WERI-Rb-1 (cell line): ENCODE measurements at regions not wholly inside any gene's neighbourhood (a gene's known extent, or its start where the extent isn't known, plus 50 kb on each side); places are given as distances from the start of the nearest gene placed in this dataset.

Experiments
- DNase-seq: peaks from one replicate; pipeline ENCODE4 v3.0.0-alpha.2; 2020
- H3K27ac ChIP-seq: fragments of 250-450 bp; sonication (Bioruptor Pico); 2 replicates; pipeline ENCODE4 v1.5.1; 2020; ENCODE audit warnings: mild to moderate bottlenecking, moderate library complexity
- H3K27me3 ChIP-seq: fragments of 250-450 bp; sonication (Bioruptor Pico); 2 replicates; pipeline ENCODE4 v1.5.1; 2021; ENCODE audit warnings: mild to moderate bottlenecking, low read depth, moderate library complexity; ENCODE audit not compliant: insufficient read depth, severe bottlenecking
- H3K36me3 ChIP-seq: fragments of 250-450 bp; sonication (Bioruptor Pico); 2 replicates; pipeline ENCODE4 v1.5.1; 2020; ENCODE audit warnings: mild to moderate bottlenecking, moderate library complexity
- H3K4me3 ChIP-seq: 2 replicates; pipeline ENCODE4 v1.5.1; 2011; ENCODE audit warnings: low read depth, mild to moderate bottlenecking, control low read depth, low read length
- H3K9me3 ChIP-seq: fragments of 250-450 bp; sonication (Bioruptor Pico); 2 replicates; pipeline ENCODE4 v1.5.1; 2021; ENCODE audit warnings: mild to moderate bottlenecking, moderate library complexity; ENCODE audit not compliant: severe bottlenecking
- TF ChIP-seq, protein P1 (sequence below): IDR thresholded peaks from 2 replicates; pipeline ENCODE4 v1.5.1; 2011; ENCODE audit warnings: low read depth, mild to moderate bottlenecking, control low read depth, inconsistent platforms, low read length

DNA sequence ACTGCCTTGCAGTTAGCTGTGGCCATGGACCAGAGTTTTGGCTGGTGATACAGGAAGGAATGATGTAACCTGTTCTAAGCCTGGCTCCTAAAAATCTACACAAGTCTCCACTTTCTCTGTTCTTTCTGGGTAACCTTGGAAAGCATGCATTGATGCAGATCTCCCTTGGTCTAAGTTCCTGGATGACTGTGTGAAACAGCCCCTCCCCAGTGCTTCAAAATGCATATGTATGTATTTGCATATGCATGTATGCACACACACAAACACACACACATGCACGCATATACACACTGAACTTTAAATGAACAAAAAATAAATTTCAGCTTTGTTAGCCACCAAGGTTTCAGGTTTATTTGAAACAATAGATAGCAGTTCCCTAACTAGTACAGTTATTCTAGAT is 296.1 kb downstream of the OSR1 start:
- TF ChIP-seq, protein P1, sequence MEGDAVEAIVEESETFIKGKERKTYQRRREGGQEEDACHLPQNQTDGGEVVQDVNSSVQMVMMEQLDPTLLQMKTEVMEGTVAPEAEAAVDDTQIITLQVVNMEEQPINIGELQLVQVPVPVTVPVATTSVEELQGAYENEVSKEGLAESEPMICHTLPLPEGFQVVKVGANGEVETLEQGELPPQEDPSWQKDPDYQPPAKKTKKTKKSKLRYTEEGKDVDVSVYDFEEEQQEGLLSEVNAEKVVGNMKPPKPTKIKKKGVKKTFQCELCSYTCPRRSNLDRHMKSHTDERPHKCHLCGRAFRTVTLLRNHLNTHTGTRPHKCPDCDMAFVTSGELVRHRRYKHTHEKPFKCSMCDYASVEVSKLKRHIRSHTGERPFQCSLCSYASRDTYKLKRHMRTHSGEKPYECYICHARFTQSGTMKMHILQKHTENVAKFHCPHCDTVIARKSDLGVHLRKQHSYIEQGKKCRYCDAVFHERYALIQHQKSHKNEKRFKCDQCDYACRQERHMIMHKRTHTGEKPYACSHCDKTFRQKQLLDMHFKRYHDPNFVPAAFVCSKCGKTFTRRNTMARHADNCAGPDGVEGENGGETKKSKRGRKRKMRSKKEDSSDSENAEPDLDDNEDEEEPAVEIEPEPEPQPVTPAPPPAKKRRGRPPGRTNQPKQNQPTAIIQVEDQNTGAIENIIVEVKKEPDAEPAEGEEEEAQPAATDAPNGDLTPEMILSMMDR: no peak
- Histone ChIP-seq H3K27ac (no peak overlapping the region), H3K4me3 (no peak overlapping the region), H3K36me3 (no peaks in the 10 kb centered on the region), H3K27me3 (peaks cover 23% of the 10 kb centered on the region), H3K9me3 (no peaks in the 10 kb centered on the region)
- no peak for DNase-seq

DNA sequence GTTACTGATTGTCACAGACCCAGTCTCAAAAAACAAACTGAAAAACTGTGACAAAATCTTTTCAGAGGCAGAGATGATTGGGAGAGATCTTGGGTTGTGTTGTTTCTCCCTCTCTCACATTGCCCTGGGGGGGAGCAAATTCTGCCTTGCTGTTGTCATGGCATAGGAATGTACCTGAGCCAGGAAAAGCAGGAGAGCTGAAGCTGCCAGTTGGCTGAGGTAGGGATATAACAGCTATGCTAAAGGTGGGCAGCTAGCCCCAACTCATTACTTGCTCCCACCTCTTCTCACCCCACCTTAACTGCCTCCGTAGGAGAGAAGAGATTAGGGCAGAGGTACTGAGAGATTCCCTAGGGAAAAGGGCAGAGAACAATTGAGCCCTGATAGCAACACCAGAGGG is 299.3 kb downstream of the OSR1 start:
- Histone ChIP-seq H3K36me3 (no peaks in the 10 kb centered on the region), H3K4me3 (no peak overlapping the region), H3K27ac (no peak overlapping the region), H3K27me3 (peaks cover 15% of the 10 kb centered on the region), H3K9me3 (no peaks in the 10 kb centered on the region)
- DNase-seq: no peak
- TF ChIP-seq, protein P1: no peak

DNA sequence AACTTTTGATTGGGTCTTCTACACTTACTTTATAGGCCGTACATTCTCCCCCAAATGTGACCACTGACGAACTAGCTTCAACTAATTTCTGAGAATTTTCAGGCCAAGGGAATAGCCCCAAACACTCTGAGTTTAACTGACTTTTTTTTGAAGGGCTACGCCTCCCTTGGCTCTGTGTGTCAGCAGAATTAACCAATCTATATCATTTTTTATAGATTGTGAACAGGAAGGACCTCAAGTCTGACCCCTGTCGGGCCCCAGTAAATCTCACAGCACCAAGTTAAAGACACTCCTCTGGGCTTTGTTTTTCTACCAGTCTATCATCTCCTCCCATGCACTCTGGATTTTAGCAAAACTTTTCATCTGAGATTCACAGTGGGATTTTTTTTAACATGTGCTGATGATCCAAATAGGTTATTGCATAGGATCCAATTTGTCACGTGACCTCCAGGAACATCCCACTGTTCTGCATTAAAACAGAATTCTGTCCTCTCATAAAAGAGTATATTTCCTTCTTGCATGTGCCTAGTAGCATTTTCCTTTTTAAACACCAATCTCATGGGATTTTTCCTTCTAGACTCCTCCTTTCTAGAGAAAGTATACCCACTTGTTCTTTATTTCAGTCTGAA is 307.1 kb downstream of the OSR1 start:
- Histone ChIP-seq H3K4me3 (no peak overlapping the region), H3K9me3 (no peaks in the 10 kb centered on the region), H3K36me3 (no peaks in the 10 kb centered on the region), H3K27me3 (peaks cover 14% of the 10 kb centered on the region), H3K27ac (no peak overlapping the region)
- TF ChIP-seq, protein P1: 0 out of 2 replicates have a peak, but pooled peaks have one; percentile 3
- DNase-seq: no peak

DNA sequence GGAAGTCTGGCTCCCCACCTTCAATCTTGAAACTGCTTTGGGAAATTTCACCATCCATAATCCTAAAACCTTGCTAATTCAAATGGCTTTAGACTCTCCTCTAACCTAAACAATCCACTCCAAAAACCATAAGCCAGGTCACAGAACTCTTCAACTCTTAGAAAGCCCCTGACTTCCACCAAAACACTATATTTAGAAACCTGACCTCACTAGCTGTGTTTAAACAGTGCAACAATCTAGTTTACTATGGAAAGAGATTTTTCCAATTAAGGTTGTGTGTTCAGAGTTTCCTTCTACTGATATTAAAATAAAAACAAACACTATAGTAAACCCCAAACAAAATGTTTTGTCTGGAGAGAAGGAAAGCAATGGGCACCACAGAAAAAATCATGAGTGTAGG is 308.1 kb downstream of the OSR1 start:
- H3K27ac ChIP-seq: no peak overlapping the region
- H3K27me3 ChIP-seq: peaks cover 17% of the 10 kb centered on the region
- TF ChIP-seq, protein P1: no peak
- no peaks in the 10 kb centered on the region for H3K36me3 ChIP-seq
- no peaks in the 10 kb centered on the region for H3K9me3 ChIP-seq
- DNase-seq: no peak
- no peak overlapping the region for H3K4me3 ChIP-seq

DNA sequence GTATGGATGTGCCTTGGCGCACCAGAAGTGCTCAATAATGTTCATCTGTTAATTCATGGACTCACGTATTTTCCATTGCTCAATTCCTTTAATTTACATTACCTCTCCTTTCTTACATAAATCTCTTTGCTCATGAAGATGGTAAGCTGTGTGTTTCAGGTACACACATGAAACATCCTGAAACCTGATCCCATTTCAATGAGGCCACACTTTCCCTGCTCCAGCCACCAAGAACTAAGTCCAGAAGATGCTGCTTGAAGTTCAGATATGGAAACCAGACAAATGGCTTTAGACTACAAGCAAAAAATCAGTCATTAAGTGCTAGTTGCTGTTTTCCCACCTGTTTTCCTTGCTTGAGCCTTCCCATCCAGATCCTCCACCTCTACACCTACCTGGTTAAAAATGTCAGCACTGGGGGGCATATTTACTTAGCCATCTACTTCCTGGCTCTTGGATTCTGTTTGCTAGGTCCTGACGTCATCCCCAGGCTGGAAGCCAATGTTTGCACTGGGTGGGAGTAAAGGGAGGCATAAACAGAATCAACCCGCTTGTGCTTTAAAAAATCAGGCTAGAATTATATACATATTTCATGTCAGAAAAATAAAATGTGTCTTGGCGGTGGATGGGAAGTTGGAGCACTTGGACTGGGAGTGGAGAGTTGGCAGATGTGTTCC is 309.7 kb downstream of the OSR1 start:
- H3K27ac ChIP-seq: no peak overlapping the region
- H3K4me3 ChIP-seq: no peak overlapping the region
- no peak for DNase-seq
- H3K36me3 ChIP-seq: no peaks in the 10 kb centered on the region
- H3K27me3 ChIP-seq: peaks cover 28% of the 10 kb centered on the region
- no peaks in the 10 kb centered on the region for H3K9me3 ChIP-seq
- TF ChIP-seq, protein P1: no peak
